MCF 10A (cell line): ENCODE measurements at regions not wholly inside any gene's neighbourhood (a gene's known extent, or its start where the extent isn't known, plus 50 kb on each side); places are given as distances from the start of the nearest gene placed in this dataset.

Experiments used
- BruUV-seq: library from RNA; stranded (reverse); fragments of 400-500 nt; replicated peaks from 2 replicates; lab custom pipeline; 2021; lab: Mats Ljungman, UMichigan
- CTCF ChIA-PET: fragments of 300-600 bp; sonication (Branson Sonifier 250); formaldehyde crosslinking; extraction: SDS; loops from one replicate; lab custom pipeline; 2021; ENCODE audit warnings: antibody characterized with exemption, inconsistent platforms; lab: Yijun Ruan, JAX
- POLR2A ChIA-PET: fragments of 300-600, 350-650 bp; sonication (Branson Sonifier 250); formaldehyde crosslinking; extraction: SDS; loops from one replicate; lab custom pipeline; 2020; ENCODE audit warnings: antibody characterized with exemption, inconsistent platforms; lab: Yijun Ruan, JAX
- DNase-seq: peaks from one replicate; pipeline ENCODE4 v3.0.0-alpha.2; 2018; ENCODE audit not compliant: unreplicated experiment
- H3K27ac Mint-ChIP-seq: one replicate; pipeline ENCODE4 v1.8.0; 2022; ENCODE audit warnings: mild to moderate bottlenecking, low read depth, mixed read lengths; ENCODE audit not compliant: unreplicated experiment
- H3K27me3 Mint-ChIP-seq: one replicate; pipeline ENCODE4 v1.8.0; 2022; ENCODE audit warnings: mixed read lengths; ENCODE audit not compliant: insufficient read depth, unreplicated experiment
- H3K36me3 Mint-ChIP-seq: one replicate; pipeline ENCODE4 v1.8.0; 2022; ENCODE audit warnings: mild to moderate bottlenecking, moderate library complexity, mixed read lengths; ENCODE audit not compliant: insufficient read depth, unreplicated experiment
- H3K4me1 Mint-ChIP-seq: one replicate; pipeline ENCODE4 v1.8.0; 2022; ENCODE audit warnings: mixed read lengths; ENCODE audit not compliant: insufficient read depth, unreplicated experiment
- H3K4me3 Mint-ChIP-seq: one replicate; pipeline ENCODE4 v1.8.0; 2022; ENCODE audit warnings: mild to moderate bottlenecking, moderate library complexity, mixed read lengths; ENCODE audit not compliant: unreplicated experiment
- H3K9me3 Mint-ChIP-seq: one replicate; pipeline ENCODE4 v1.8.0; 2022; ENCODE audit warnings: mixed read lengths; ENCODE audit not compliant: unreplicated experiment
- intact Hi-C: fragments of 100-400 bp; cut with micrococcal nuclease; formaldehyde crosslinking; loops from 2 replicates; pipeline ENCODE4 v1.14.1; 2022
- TF ChIP-seq, protein P1 (sequence below): fragments of 200-600 bp; IDR thresholded peaks from one replicate; pipeline ENCODE4 v1.8.0; 2022; ENCODE audit warnings: antibody characterized with exemption, mild to moderate bottlenecking; ENCODE audit not compliant: unreplicated experiment

DNA sequence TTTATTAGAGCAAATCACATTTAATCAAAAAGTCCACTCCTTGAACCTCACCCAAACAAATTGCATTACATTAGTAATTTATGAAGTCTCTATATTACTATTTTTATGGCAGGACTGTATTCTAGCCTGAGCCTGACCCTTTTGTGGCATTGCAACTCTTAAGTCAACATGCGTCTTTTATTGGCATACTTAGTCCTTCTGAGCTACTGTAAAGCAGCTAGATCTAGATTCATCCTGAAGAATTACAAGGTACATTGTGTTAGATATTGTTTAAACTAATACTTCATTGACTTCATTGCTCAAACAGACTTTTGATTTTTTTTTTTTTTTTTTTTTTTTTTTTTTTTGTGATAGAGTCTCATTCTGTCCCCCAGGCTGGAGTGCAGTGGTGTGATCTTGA lies 1842.5 kb upstream of the CDH9 start:
- ChIA-PET POLR2A (no interaction called here), CTCF (interaction anchor here (0.6 kb wide), 1 partner anchor 769 kb away, joined by 4 read pairs; no protein-coding TSS in a partner anchor)
- no peak for DNase-seq
- Mint-ChIP-seq H3K9me3 (peaks cover 15% of the 10 kb centered on the region), H3K4me3 (no peak overlapping the region), H3K27me3 (no peaks in the 10 kb centered on the region), H3K4me1 (no peaks in the 10 kb centered on the region), H3K36me3 (no peaks in the 10 kb centered on the region), H3K27ac (no peak overlapping the region)
- intact Hi-C loops, result no loop called here
- TF ChIP-seq, protein P1, sequence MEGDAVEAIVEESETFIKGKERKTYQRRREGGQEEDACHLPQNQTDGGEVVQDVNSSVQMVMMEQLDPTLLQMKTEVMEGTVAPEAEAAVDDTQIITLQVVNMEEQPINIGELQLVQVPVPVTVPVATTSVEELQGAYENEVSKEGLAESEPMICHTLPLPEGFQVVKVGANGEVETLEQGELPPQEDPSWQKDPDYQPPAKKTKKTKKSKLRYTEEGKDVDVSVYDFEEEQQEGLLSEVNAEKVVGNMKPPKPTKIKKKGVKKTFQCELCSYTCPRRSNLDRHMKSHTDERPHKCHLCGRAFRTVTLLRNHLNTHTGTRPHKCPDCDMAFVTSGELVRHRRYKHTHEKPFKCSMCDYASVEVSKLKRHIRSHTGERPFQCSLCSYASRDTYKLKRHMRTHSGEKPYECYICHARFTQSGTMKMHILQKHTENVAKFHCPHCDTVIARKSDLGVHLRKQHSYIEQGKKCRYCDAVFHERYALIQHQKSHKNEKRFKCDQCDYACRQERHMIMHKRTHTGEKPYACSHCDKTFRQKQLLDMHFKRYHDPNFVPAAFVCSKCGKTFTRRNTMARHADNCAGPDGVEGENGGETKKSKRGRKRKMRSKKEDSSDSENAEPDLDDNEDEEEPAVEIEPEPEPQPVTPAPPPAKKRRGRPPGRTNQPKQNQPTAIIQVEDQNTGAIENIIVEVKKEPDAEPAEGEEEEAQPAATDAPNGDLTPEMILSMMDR, result no peak
- no TSS peak for BruUV-seq

DNA sequence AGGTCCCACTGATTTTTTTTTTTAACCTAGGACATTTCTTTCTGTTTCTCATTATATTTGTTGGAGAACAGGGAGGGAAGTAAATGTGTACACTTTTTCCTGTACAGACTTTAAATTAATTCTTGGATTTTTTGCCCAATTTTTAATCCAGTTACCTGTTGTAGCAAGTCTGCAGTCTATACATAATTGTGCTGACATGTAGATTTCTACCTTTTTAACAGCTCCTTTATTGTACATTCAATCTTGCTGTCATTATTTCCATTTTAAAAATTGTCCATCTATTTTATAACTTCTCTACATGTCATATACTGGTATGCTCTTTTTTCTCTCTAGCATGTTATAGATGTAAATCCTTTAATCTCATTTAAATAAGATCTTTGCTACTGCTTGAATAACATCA lies 1838.7 kb upstream of the CDH9 start:
- TF ChIP-seq, protein P1, result no peak
- ChIA-PET CTCF (interaction anchor here (0.7 kb wide), 1 partner anchor 328 kb away, joined by 3 read pairs; no protein-coding TSS in a partner anchor), POLR2A (no interaction called here)
- Mint-ChIP-seq H3K9me3 (peaks cover 8% of the 10 kb centered on the region), H3K27ac (no peak overlapping the region), H3K36me3 (no peaks in the 10 kb centered on the region), H3K27me3 (no peaks in the 10 kb centered on the region), H3K4me3 (no peak overlapping the region), H3K4me1 (no peaks in the 10 kb centered on the region)
- intact Hi-C loops, result no loop called here
- no peak for DNase-seq
- no TSS peak for BruUV-seq

DNA sequence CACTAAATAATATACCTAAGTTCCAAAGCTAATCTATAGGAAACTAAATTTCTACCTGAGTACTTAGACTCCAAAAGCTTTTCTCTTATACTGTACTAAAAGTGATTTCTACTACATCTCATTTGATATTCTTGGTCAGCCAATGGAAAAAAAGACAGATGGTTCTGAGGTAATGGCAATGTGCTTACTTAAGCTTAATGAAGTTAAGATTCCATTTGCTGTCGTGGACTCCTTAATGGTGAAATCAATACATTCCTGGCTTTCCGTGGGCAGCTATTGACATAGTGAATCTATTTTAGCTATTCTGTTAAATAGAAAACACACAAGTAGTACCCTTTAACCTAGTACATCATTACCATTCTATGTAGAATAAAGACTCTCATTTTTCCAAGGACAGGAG lies 1825.6 kb upstream of the CDH9 start:
- no peaks in the 10 kb centered on the region for H3K27me3 Mint-ChIP-seq
- H3K27ac Mint-ChIP-seq, result no peak overlapping the region
- intact Hi-C loops, result no loop called here
- DNase-seq, result no peak
- H3K36me3 Mint-ChIP-seq, result peaks cover 5% of the 10 kb centered on the region
- no TSS peak for BruUV-seq
- TF ChIP-seq, protein P1, result no peak
- no peaks in the 10 kb centered on the region for H3K4me1 Mint-ChIP-seq
- ChIA-PET POLR2A (no interaction called here), CTCF (interaction anchor here (0.6 kb wide), 1 partner anchor 12 kb away, joined by 3 read pairs; no protein-coding TSS in a partner anchor)
- H3K4me3 Mint-ChIP-seq, result no peak overlapping the region
- peaks cover 5% of the 10 kb centered on the region for H3K9me3 Mint-ChIP-seq

DNA sequence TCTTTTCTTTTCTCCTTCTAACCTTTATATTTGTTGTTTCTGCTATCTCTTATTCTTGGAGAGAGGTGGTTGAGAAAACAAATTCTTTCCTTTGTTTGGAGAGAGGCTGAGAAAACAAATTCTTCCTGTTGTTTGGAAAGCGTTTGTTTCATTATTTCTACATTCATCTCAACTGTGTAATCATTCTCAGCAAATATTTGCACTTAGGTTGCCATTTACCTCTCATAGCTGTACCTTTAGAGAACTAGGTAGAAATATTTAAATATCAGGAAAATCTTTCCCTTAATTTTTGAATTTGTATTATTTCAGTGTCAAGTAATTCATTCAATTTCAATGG lies 1824.4 kb upstream of the CDH9 start:
- Mint-ChIP-seq H3K36me3 (peaks cover 5% of the 10 kb centered on the region), H3K9me3 (peaks cover 2% of the 10 kb centered on the region), H3K4me1 (no peaks in the 10 kb centered on the region), H3K27me3 (no peaks in the 10 kb centered on the region), H3K27ac (no peak overlapping the region), H3K4me3 (no peak overlapping the region)
- POLR2A ChIA-PET, result no interaction called here
- TF ChIP-seq, protein P1, result no peak
- CTCF ChIA-PET, result no interaction called here
- intact Hi-C loops, result no loop called here
- DNase-seq, result no peak
- BruUV-seq, result no TSS peak
